A549 (cell line): ENCODE measurements at regions not wholly inside any gene's neighbourhood (a gene's known extent, or its start where the extent isn't known, plus 50 kb on each side); places are given as distances from the start of the nearest gene placed in this dataset.

Experiments used
- ATAC-seq, 2 experiments: fragments of 200-7000 bp in 1 of 2; fragments of >200 bp in 1 of 2; cut with Nextera tagmentation in 1 of 2; cut with Tn5 transposase in 1 of 2; 3 replicates each; pipeline versions ENCODE4 v1.8.0 to v1.9.1; 2018 to 2020; ENCODE audit warnings: mild to moderate bottlenecking in 1 of 2, moderate library complexity in 1 of 2
- CTCF ChIA-PET: fragments of 300-600 bp; sonication (Branson Sonifier 250); formaldehyde crosslinking; extraction: SDS; loops from one replicate; lab custom pipeline; 2021; ENCODE audit warnings: antibody characterized with exemption, inconsistent platforms; lab: Yijun Ruan, JAX
- POLR2A ChIA-PET: fragments of 350-600 bp; formaldehyde crosslinking; extraction: SDS; loops from one replicate; lab custom pipeline; 2021; ENCODE audit warnings: antibody characterized with exemption, inconsistent platforms; lab: Yijun Ruan, JAX
- DNase-seq, 2 experiments: peaks; one replicate each; pipeline versions ENCODE4 v3.0.0 to v3.0.0-alpha.2; 2011 to 2016; ENCODE audit warnings: low read depth in 1 of 2, low spot score in 1 of 2
- FAIRE-seq: peaks from 2 replicates; lab custom pipeline; 2011; peaks lifted over from hg19 to GRCh38; lab: Jason Lieb, UNC
- H3K27ac ChIP-seq, 2 experiments: fragments of >200 bp; sonication (Bioruptor Twin); formaldehyde crosslinking; 3 replicates each; pipeline ENCODE4 v1.5.1; 2016 to 2017
- H3K4me1 ChIP-seq: fragments of >200 bp; sonication (Bioruptor Twin); formaldehyde crosslinking; 3 replicates; pipeline ENCODE4 v1.6.1; 2016
- H3K4me2 ChIP-seq: fragments of >200 bp; sonication (Bioruptor Twin); formaldehyde crosslinking; 3 replicates; pipeline ENCODE4 v1.6.1; 2016
- H3K4me3 ChIP-seq: fragments of >200 bp; sonication (Bioruptor Twin); formaldehyde crosslinking; 3 replicates; pipeline ENCODE4 v1.5.1; 2016
- H3K9me3 ChIP-seq: fragments of >200 bp; sonication (Bioruptor Twin); formaldehyde crosslinking; 3 replicates; pipeline ENCODE4 v1.6.1; 2016
- JUN ChIP-seq, 2 experiments: fragments of >200 bp; sonication (Bioruptor Twin); formaldehyde crosslinking; IDR thresholded peaks; 2 replicates in 1 of 2; 3 replicates in 1 of 2; pipeline ENCODE4 v1.6.1; 2016 to 2017
- RNF2 ChIP-seq: fragments of 200-600 bp; sonication (generic); IDR thresholded peaks from 2 replicates; pipeline ENCODE4 v1.6.1; 2016; ENCODE audit warnings: low read depth, mild to moderate bottlenecking, antibody characterized with exemption, moderate library complexity, borderline replicate concordance
- ZSCAN20 ChIP-seq: fragments of 250-450 bp; sonication (Bioruptor Pico); IDR thresholded peaks from 2 replicates; pipeline ENCODE4 v1.8.0; 2022; ENCODE audit warnings: mild to moderate bottlenecking, moderate library complexity
- WGBS: methylation state at CpG from one replicate; pipeline ENCODE4 v1.1.6; 2017; ENCODE audit errors: missing lambda C conversion rate; 5-methylcytosine and 5-hydroxymethylcytosine counted together

- Histone ChIP-seq H3K4me3 (no peak overlapping the region), H3K27ac (no peak overlapping the region), H3K4me2 (no peak overlapping the region), H3K9me3 (0 out of 3 replicates have a peak, but pooled peaks cover 6% of the 10 kb centered on the region), H3K4me1 (no peaks in the 10 kb centered on the region)
- ChIA-PET CTCF (no interaction called here), POLR2A (no interaction called here)
- no peak for DNase-seq
- TF ChIP-seq JUN (IDR thresholded peaks at IDR 0.05) = no peak
- no peak for TF ChIP-seq RNF2
- TF ChIP-seq ZSCAN20 (CRISPR knock-in tag) = no peak
- no peak for FAIRE-seq
- WGBS = 51% methylated on average over 4 of the region's 4 CpGs
- ATAC-seq = no peak
Observed at GRCh38 chr4:71625005-71625404, 158.9 kb downstream of the GC start.
